IPS-18a (cell line): ENCODE measurements at regions not wholly inside any gene's neighbourhood (a gene's known extent, or its start where the extent isn't known, plus 50 kb on each side); places are given as distances from the start of the nearest gene placed in this dataset.

Source experiments
- H3K27ac ChIP-seq: one replicate; pipeline ENCODE4 v1.5.1; 2013; ENCODE audit warnings: low read length
- H3K27me3 ChIP-seq: one replicate; pipeline ENCODE4 v1.6.1; 2013; ENCODE audit warnings: mild to moderate bottlenecking, low read length; ENCODE audit not compliant: control insufficient read depth, insufficient read depth
- H3K36me3 ChIP-seq: one replicate; pipeline ENCODE4 v1.6.1; 2013; ENCODE audit warnings: low read depth, low read length; ENCODE audit not compliant: control insufficient read depth
- H3K4me1 ChIP-seq: one replicate; pipeline ENCODE4 v1.6.1; 2013; ENCODE audit warnings: low read depth, low read length; ENCODE audit not compliant: control insufficient read depth
- H3K4me3 ChIP-seq: one replicate; pipeline ENCODE4 v1.5.1; 2013; ENCODE audit warnings: low read length
- H3K9ac ChIP-seq: one replicate; pipeline ENCODE4 v1.6.1; 2013; ENCODE audit warnings: mild to moderate bottlenecking, low read length, moderate library complexity
- H3K9me3 ChIP-seq: one replicate; pipeline ENCODE4 v1.6.1; 2013; ENCODE audit warnings: low read depth, low read length; ENCODE audit not compliant: control insufficient read depth

GRCh38 chr4:126097155-126097799, 782.5 kb downstream of the FAT4 start:
- Histone ChIP-seq H3K27me3 (no peaks in the 10 kb centered on the region), H3K36me3 (no peaks in the 10 kb centered on the region), H3K9ac (no peak overlapping the region), H3K4me1 (no peaks in the 10 kb centered on the region), H3K27ac (no peak overlapping the region), H3K4me3 (no peak overlapping the region), H3K9me3 (no peaks in the 10 kb centered on the region)

GRCh38 chr4:126106658-126107057, 791.9 kb downstream of the FAT4 start:
- H3K27me3 ChIP-seq: no peaks in the 10 kb centered on the region

DNA sequence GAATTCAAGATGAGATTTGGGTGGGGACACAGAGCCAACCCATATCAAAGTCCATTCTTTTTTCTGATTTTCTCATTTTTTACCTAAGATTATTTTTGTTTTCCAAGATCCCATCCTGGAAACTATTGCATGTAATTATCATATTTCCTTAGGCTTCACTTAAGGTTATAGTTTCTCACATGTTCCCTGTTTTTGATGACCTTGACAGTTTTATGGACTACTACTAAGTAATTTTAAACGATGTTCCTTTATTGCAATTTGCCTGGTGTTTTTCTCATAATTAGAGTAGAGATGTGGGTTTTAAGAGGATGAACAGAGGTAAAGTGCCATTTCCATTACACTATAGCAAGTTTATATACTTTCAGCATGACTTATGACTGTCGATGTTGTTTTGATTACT, 795.1 kb downstream of the FAT4 start:
- Histone ChIP-seq H3K4me3 (no peak overlapping the region), H3K27me3 (no peaks in the 10 kb centered on the region), H3K9ac (no peak overlapping the region), H3K36me3 (no peaks in the 10 kb centered on the region), H3K4me1 (no peaks in the 10 kb centered on the region), H3K27ac (no peak overlapping the region), H3K9me3 (peaks cover 4% of the 10 kb centered on the region)

More at GRCh38 chr4:126106658-126107057, 791.9 kb downstream of the FAT4 start:
- Histone ChIP-seq H3K36me3 (no peaks in the 10 kb centered on the region), H3K9me3 (no peaks in the 10 kb centered on the region), H3K27ac (no peak overlapping the region), H3K4me1 (no peaks in the 10 kb centered on the region), H3K4me3 (no peak overlapping the region), H3K9ac (no peak overlapping the region)

DNA sequence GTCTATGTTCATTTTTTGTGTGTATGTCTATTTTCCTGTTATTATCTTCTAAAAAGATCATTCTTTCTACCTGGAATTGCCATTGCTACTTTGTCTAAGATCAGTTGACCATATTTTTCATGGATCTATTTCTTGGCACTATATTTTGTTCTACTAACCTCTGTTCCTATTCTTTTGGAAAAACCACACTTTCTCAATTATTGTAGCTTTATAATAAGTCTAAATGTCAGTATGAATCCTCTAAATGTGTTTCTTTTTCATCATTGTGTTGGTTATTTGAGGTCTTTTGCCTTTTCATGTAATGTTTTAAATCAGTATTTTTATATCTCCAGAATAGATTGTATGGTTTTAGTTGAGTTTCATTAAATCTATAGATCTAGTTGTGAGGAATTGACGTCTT, 798.3 kb downstream of the FAT4 start:
- Histone ChIP-seq H3K36me3 (no peaks in the 10 kb centered on the region), H3K9ac (no peak overlapping the region)

GRCh38 chr4:126123611-126124325, 809.0 kb downstream of the FAT4 start:
- H3K4me1 ChIP-seq: no peaks in the 10 kb centered on the region
- no peaks in the 10 kb centered on the region for H3K27me3 ChIP-seq
- H3K4me3 ChIP-seq: no peak overlapping the region
- no peak overlapping the region for H3K27ac ChIP-seq
- H3K9ac ChIP-seq: no peak overlapping the region
- no peaks in the 10 kb centered on the region for H3K9me3 ChIP-seq
- H3K36me3 ChIP-seq: no peaks in the 10 kb centered on the region

More for the DNA sequence above, 798.3 kb downstream of the FAT4 start:
- Histone ChIP-seq H3K4me3 (no peak overlapping the region), H3K9me3 (peaks cover 4% of the 10 kb centered on the region), H3K27ac (no peak overlapping the region), H3K4me1 (no peaks in the 10 kb centered on the region), H3K27me3 (no peaks in the 10 kb centered on the region)

- H3K27ac ChIP-seq: no peak overlapping the region
- peaks cover under 1% of the 10 kb centered on the region for H3K9me3 ChIP-seq
- H3K4me3 ChIP-seq: no peak overlapping the region
- H3K27me3 ChIP-seq: no peaks in the 10 kb centered on the region
- no peaks in the 10 kb centered on the region for H3K4me1 ChIP-seq
- no peaks in the 10 kb centered on the region for H3K36me3 ChIP-seq
- no peak overlapping the region for H3K9ac ChIP-seq
Measured at GRCh38 chr4:126124818-126125217, 810.1 kb downstream of the FAT4 start.

DNA sequence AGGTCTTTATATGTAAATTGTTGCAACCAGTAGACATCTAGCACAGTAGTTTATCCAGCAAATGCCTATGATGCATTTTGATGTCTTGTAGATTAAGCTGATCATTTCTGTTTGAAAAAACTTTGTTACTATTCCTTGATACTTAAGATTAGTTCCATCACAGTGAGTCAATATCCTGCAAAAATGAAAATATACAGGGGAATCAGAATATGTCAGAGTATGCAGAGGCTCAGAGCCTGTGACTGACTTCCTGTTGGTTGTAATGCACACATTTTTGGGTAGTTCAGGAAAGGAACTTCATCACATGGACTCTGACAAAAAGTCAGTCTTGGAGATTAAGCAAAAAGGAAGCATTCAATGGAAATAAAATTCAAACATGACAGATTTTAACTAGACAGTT, 815.5 kb downstream of the FAT4 start:
- H3K9me3 ChIP-seq: peaks cover 5% of the 10 kb centered on the region
- no peaks in the 10 kb centered on the region for H3K27me3 ChIP-seq
- H3K4me3 ChIP-seq: no peak overlapping the region
- no peaks in the 10 kb centered on the region for H3K4me1 ChIP-seq
- H3K36me3 ChIP-seq: no peaks in the 10 kb centered on the region
- H3K27ac ChIP-seq: no peak overlapping the region
- no peak overlapping the region for H3K9ac ChIP-seq

GRCh38 chr4:126136922-126137781, 822.4 kb downstream of the FAT4 start:
- H3K36me3 ChIP-seq: no peaks in the 10 kb centered on the region
- H3K9me3 ChIP-seq: peaks cover 2% of the 10 kb centered on the region
- no peaks in the 10 kb centered on the region for H3K27me3 ChIP-seq
- H3K9ac ChIP-seq: no peak overlapping the region
- no peak overlapping the region for H3K4me3 ChIP-seq
- no peaks in the 10 kb centered on the region for H3K4me1 ChIP-seq
- H3K27ac ChIP-seq: no peak overlapping the region

GRCh38 chr4:126137782-126138170, 823.0 kb downstream of the FAT4 start:
- peaks cover 2% of the 10 kb centered on the region for H3K9me3 ChIP-seq
- no peaks in the 10 kb centered on the region for H3K27me3 ChIP-seq
- H3K9ac ChIP-seq: no peak overlapping the region
- H3K4me1 ChIP-seq: no peaks in the 10 kb centered on the region
- H3K36me3 ChIP-seq: no peaks in the 10 kb centered on the region
- no peak overlapping the region for H3K27ac ChIP-seq
- H3K4me3 ChIP-seq: no peak overlapping the region

- H3K4me3 ChIP-seq: no peak overlapping the region
Measured at GRCh38 chr4:126144543-126145237, 829.9 kb downstream of the FAT4 start.

GRCh38 chr4:126168484-126168883, 853.7 kb downstream of the FAT4 start:
- no peaks in the 10 kb centered on the region for H3K36me3 ChIP-seq
- no peak overlapping the region for H3K9ac ChIP-seq
- H3K4me1 ChIP-seq: no peaks in the 10 kb centered on the region
- H3K27me3 ChIP-seq: no peaks in the 10 kb centered on the region
- no peak overlapping the region for H3K27ac ChIP-seq
- no peaks in the 10 kb centered on the region for H3K9me3 ChIP-seq
- H3K4me3 ChIP-seq: no peak overlapping the region

More at GRCh38 chr4:126144543-126145237, 829.9 kb downstream of the FAT4 start:
- Histone ChIP-seq H3K9me3 (no peaks in the 10 kb centered on the region), H3K27me3 (no peaks in the 10 kb centered on the region), H3K27ac (no peak overlapping the region), H3K9ac (no peak overlapping the region), H3K4me1 (no peaks in the 10 kb centered on the region), H3K36me3 (no peaks in the 10 kb centered on the region)
